Activated CD4-positive, alpha-beta T cell treated with anti-CD3 and anti-CD28 coated beads, Interleukin-2, amount 10 ng/mL, durations not matched to agents 7 days and 5 days (primary cell): ENCODE measurements at regions not wholly inside any gene's neighbourhood (a gene's known extent, or its start where the extent isn't known, plus 50 kb on each side); places are given as distances from the start of the nearest gene placed in this dataset.
A peak's percentile ranks its signal among the peaks of the same experiment; 100 is the strongest.
"Not testable (repeated sequence)": the region's sequence is repeated elsewhere in the genome, so short reads cannot be mapped to it uniquely, and the experiment has no call there.

Source experiments
- CTCF ChIA-PET: fragments of 350-600 bp; sonication (Branson Sonifier 250); formaldehyde crosslinking; loops from one replicate; lab custom pipeline; 2021; ENCODE audit warnings: antibody characterized with exemption; lab: Charles Lee
- POLR2A ChIA-PET: fragments of 350-600 bp; sonication (Branson Sonifier 250); formaldehyde crosslinking; loops from one replicate; lab custom pipeline; 2021; ENCODE audit warnings: antibody characterized with exemption; lab: Charles Lee
- DNase-seq: peaks from one replicate; pipeline ENCODE4 v3.0.0-alpha.2; 2020
- H3K27ac Mint-ChIP-seq: one replicate; pipeline ENCODE4 v1.8.0; 2021; ENCODE audit warnings: mild to moderate bottlenecking, moderate library complexity, mixed read lengths
- H3K27me3 Mint-ChIP-seq: one replicate; pipeline ENCODE4 v1.8.0; 2021; ENCODE audit warnings: mixed read lengths
- H3K36me3 Mint-ChIP-seq: one replicate; pipeline ENCODE4 v1.8.0; 2021; ENCODE audit warnings: low read depth, mixed read lengths
- H3K4me1 Mint-ChIP-seq: one replicate; pipeline ENCODE4 v1.8.0; 2021; ENCODE audit warnings: mixed read lengths
- H3K4me3 Mint-ChIP-seq: one replicate; pipeline ENCODE4 v1.8.0; 2021; ENCODE audit warnings: mild to moderate bottlenecking, moderate library complexity, mixed read lengths
- H3K9me3 Mint-ChIP-seq: one replicate; pipeline ENCODE4 v1.8.0; 2021; ENCODE audit warnings: mixed read lengths

- H3K27ac Mint-ChIP-seq, H3K4me3 Mint-ChIP-seq, H3K4me1 Mint-ChIP-seq, H3K27me3 Mint-ChIP-seq, H3K9me3 Mint-ChIP-seq, H3K36me3 Mint-ChIP-seq, CTCF ChIA-PET, DNase-seq, POLR2A ChIA-PET: not testable (repeated sequence)
Measured at GRCh38 chr16:29267055-29267619, 139.4 kb downstream of the NPIPB11 start.

DNA sequence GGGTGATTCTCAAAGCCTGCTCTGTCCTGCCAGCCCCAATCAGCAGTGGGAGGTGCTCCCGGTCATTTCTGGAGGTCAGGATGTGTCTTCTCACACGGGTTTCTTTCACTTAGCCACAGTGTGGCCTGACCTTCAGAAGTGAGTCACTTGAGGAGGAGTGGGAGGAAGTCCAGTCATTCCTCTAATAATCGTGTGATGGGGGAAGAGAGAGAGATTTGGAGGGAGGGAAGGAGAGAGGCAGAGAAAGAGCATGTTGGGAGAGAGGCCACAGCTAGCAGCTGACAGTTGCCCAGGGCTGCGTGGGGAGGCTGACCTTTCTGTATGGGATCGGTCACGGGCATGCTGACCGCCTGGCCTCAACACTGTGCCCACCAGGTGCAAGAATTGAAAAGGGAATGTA, 139.9 kb downstream of the NPIPB11 start:
- H3K9me3 Mint-ChIP-seq, H3K36me3 Mint-ChIP-seq, POLR2A ChIA-PET, H3K27ac Mint-ChIP-seq, H3K4me3 Mint-ChIP-seq, DNase-seq, CTCF ChIA-PET, H3K27me3 Mint-ChIP-seq, H3K4me1 Mint-ChIP-seq: not testable (repeated sequence)

GRCh38 chr16:29265255-29265853, 141.2 kb downstream of the NPIPB11 start:
- DNase-seq, H3K27ac Mint-ChIP-seq, H3K4me3 Mint-ChIP-seq, H3K4me1 Mint-ChIP-seq, H3K27me3 Mint-ChIP-seq, H3K36me3 Mint-ChIP-seq, H3K9me3 Mint-ChIP-seq, POLR2A ChIA-PET, CTCF ChIA-PET: not testable (repeated sequence)

DNA sequence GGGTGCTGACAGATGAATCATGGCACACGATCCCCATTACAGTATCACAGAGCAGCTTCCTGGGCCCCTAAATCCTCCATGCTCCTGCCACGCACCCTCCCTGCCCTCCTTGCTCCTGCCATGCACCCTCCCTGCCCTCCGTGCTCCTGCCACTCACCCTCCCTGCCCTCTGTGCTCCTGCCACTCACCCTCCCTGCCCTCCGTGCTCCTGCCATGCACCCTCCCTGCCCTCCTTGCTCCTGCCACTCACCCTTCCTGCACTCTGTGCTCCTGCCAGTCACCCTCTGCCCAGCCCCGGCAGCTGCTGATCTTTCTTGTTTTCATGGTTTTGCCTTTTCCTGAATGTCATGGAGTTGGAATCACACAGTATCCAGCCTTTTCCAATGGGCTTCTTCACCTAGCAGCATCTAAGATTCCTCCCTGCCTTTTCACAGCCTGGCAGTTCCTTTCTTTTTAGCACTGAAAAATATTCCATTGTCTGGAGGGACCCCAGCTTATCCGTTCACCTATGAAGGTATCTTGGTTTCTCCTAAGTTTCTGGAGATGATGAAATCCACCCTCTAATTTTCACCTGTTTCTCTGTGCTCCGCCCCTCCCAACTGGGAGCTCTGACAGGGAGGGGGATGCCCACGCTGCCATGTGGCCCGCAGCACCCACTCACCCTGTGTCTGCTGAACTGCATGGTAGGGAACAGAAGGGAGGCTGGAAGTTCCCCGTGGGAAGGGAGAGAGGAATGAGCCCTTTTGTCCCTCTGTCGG, 142.3 kb downstream of the NPIPB11 start:
- POLR2A ChIA-PET, H3K4me1 Mint-ChIP-seq, CTCF ChIA-PET, H3K4me3 Mint-ChIP-seq, H3K9me3 Mint-ChIP-seq, DNase-seq, H3K36me3 Mint-ChIP-seq, H3K27me3 Mint-ChIP-seq, H3K27ac Mint-ChIP-seq: not testable (repeated sequence)

GRCh38 chr16:29262725-29263124, 143.8 kb downstream of the NPIPB11 start:
- H3K9me3 Mint-ChIP-seq, H3K36me3 Mint-ChIP-seq, H3K27ac Mint-ChIP-seq, H3K4me1 Mint-ChIP-seq, H3K27me3 Mint-ChIP-seq, DNase-seq, H3K4me3 Mint-ChIP-seq, CTCF ChIA-PET, POLR2A ChIA-PET: not testable (repeated sequence)

DNA sequence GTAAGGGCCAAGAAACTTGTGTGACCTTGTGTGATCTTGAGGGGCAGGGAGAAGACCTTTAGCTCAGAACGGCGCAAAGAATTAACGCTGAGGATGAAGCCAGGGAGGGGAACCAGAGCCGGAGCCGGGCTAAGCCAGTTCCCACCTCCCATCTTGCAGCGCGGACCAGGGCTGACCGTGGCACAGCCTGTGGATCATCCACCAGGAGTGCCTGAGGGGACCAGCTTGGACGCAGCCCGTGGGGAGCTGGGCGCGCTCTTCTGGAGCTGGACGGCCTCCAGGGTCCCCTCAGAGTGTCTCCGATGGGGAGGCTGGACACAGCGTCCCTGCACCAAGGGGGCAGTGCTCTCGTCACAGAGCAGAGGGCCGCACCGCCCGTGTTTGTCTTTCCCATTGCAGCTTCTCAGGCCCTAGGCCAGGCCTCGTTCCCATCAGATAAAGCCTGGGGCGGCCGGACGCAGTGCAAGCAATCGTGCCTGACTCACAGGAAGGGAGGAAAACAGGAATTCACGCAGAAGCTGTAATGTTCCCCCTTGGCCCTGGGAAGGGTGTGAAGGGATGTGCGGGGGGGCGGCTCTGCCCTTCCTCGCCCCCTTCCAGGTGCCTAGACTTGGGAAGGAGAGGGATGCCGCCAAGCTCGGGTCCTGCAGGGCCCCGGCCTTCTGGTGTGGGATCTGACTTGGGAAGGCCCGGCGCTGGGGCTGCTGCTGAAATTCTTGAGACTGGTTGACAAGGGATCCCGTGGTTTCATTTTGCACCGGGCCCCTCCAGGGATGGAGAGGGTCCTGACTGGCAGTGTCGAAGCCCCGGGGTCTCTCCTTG, 144.9 kb downstream of the NPIPB11 start:
- H3K4me1 Mint-ChIP-seq, H3K27ac Mint-ChIP-seq, H3K27me3 Mint-ChIP-seq, H3K4me3 Mint-ChIP-seq, POLR2A ChIA-PET, CTCF ChIA-PET, DNase-seq, H3K36me3 Mint-ChIP-seq, H3K9me3 Mint-ChIP-seq: not testable (repeated sequence)

DNA sequence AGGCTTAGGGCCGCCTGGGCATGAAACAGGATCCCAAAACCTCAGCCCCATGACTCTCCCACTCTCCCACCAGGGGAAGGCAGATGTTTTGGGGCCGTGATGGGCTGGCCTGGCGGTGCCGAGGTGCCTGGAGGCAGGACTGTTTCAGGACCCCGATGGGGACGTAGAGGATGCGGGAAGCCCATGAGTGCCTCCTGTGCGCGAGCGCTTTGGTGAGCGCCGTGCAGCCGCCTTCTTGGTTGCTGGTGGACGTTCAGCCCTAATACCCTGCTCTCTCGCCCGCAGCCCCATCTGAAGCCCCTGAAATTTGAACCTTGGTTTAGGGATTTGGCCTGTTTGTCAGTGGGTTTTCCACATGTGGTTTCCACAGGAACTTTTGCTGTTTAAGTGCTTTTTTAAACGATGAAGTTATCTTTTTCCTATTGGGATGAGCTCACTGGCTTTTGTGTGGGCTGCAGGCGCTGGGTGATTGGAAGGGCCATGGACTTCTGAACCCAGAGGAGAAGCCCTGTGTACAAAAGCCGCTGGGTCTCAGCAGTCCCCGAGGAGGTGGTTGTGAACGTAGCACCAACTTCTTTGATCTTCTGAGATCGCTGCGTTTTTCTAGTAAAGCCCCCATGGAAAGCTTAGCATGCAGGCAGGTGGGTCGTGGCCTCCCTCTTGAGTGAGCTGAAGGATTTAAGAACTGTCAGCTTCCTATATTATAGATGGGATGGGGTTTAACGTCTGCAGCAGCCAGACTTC, 145.7 kb downstream of the NPIPB11 start:
- H3K4me3 Mint-ChIP-seq, H3K27ac Mint-ChIP-seq, CTCF ChIA-PET, H3K4me1 Mint-ChIP-seq, POLR2A ChIA-PET, DNase-seq, H3K27me3 Mint-ChIP-seq, H3K36me3 Mint-ChIP-seq, H3K9me3 Mint-ChIP-seq: not testable (repeated sequence)

GRCh38 chr16:29259635-29260457, 146.7 kb downstream of the NPIPB11 start:
- CTCF ChIA-PET = interaction anchor here (0.6 kb wide), 1 partner anchor 16 kb away, joined by 3 read pairs; no protein-coding TSS in a partner anchor
- H3K27ac Mint-ChIP-seq, DNase-seq, H3K4me3 Mint-ChIP-seq, H3K36me3 Mint-ChIP-seq, H3K4me1 Mint-ChIP-seq, POLR2A ChIA-PET, H3K9me3 Mint-ChIP-seq, H3K27me3 Mint-ChIP-seq: not testable (repeated sequence)

- H3K27me3 Mint-ChIP-seq, H3K9me3 Mint-ChIP-seq, POLR2A ChIA-PET, H3K4me1 Mint-ChIP-seq, H3K4me3 Mint-ChIP-seq, DNase-seq, H3K36me3 Mint-ChIP-seq: not testable (repeated sequence)
- CTCF ChIA-PET = interaction anchor here (0.6 kb wide), 1 partner anchor 15 kb away, joined by 3 read pairs; no protein-coding TSS in a partner anchor
- H3K27ac Mint-ChIP-seq = peak overlapping the region; percentile 20
Measured at GRCh38 chr16:29258946-29259634, 147.4 kb downstream of the NPIPB11 start.

DNA sequence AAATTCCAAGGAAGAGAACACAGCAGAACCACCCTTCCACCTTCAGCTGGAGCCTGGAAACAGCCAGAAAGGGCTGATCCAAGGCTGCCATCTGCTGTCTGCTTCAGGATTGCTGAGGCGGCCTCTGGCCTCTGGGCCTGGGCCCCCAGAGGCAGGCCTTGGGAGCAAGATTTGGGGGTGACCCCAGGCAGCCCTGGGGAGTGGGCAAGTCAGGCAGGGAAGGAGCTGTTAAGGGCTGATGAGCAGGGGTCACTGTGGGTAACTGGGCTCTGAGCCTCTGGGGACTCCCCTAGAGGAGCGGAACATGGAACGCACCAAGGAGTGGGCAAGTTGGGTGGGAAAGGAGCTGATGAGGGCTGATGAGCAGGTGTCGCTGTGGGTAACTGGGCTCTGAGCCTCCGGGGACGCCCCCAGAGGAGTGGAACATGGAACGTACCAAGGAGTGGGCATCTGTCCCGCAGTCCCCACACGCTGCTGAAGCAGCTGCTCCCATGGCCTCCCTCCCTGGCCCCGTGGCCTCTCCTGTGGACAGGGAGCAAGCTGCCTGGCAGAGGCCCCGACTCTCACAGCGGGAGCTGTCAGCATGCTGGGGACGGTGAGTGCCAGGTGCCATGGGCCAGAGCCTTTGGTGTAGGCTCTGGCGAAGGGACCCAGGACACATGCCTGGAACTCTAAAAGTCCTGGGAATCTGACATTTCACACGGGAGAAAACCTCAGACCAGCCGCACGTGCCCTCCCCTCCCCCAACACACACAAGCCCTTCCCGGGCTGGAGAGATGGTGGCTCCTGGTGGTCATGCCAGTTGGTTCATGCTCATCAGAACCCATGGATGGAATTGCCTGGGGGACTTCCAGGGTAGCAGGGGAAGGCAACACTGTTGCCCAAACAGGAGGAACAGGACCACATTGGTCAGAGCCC, 148.8 kb downstream of the NPIPB11 start:
- POLR2A ChIA-PET, H3K9me3 Mint-ChIP-seq, H3K27me3 Mint-ChIP-seq, CTCF ChIA-PET, H3K36me3 Mint-ChIP-seq, H3K4me1 Mint-ChIP-seq, H3K4me3 Mint-ChIP-seq, H3K27ac Mint-ChIP-seq, DNase-seq: not testable (repeated sequence)

- H3K36me3 Mint-ChIP-seq = peaks cover 2% of the 10 kb centered on the region
- no peak for DNase-seq
- ChIA-PET POLR2A (no interaction called here), CTCF (no interaction called here)
- no peaks in the 10 kb centered on the region for H3K27me3 Mint-ChIP-seq
- no peak overlapping the region for H3K4me3 Mint-ChIP-seq
- H3K4me1 Mint-ChIP-seq = peaks cover 9% of the 10 kb centered on the region
- H3K9me3 Mint-ChIP-seq = no peaks in the 10 kb centered on the region
- no peak overlapping the region for H3K27ac Mint-ChIP-seq
Measured at GRCh38 chr16:29256501-29256981, 150.0 kb downstream of the NPIPB11 start.
